Right cardiac atrium (tissue), 5 donors: ENCODE measurements at regions not wholly inside any gene's neighbourhood (a gene's known extent, or its start where the extent isn't known, plus 50 kb on each side); places are given as distances from the start of the nearest gene placed in this dataset.

ENCODE experiments used
- ATAC-seq, 2 donors: fragments of 200-7000 bp; cut with Tn5 transposase; one replicate each; pipeline versions ENCODE4 v1.8.0 to v1.9.1; 2020; ENCODE audit warnings: moderate library complexity in 2 of 2, mild to moderate bottlenecking in 1 of 2
- DNase-seq, 3 donors: peaks; one replicate each; pipeline ENCODE4 v3.0.0-alpha.2; 2020
- H3K27ac ChIP-seq: one replicate; pipeline ENCODE4 v1.5.1; 2013; ENCODE audit warnings: mild to moderate bottlenecking, low read length, control low read depth, moderate library complexity
- H3K27me3 ChIP-seq: one replicate; pipeline ENCODE4 v1.6.1; 2013; ENCODE audit not compliant: control insufficient read depth, insufficient read depth
- H3K4me1 ChIP-seq: one replicate; pipeline ENCODE4 v1.6.1; 2013; ENCODE audit warnings: low read length; ENCODE audit not compliant: control insufficient read depth, insufficient read depth
- H3K4me3 ChIP-seq: one replicate; pipeline ENCODE4 v1.5.1; 2013; ENCODE audit warnings: low read length, control low read depth
- H3K9me3 ChIP-seq: one replicate; pipeline ENCODE4 v1.6.1; 2013; ENCODE audit warnings: low read length; ENCODE audit not compliant: control insufficient read depth
- WGBS: extraction: QIAGEN DNeasy Blood & Tissue Kit; methylation state at CpG from one replicate; pipeline ENCODE4 v1.1.7; 2013; 5-methylcytosine and 5-hydroxymethylcytosine counted together
- intact Hi-C, 4 donors: fragments of 100-400 bp; cut with DNase I; formaldehyde crosslinking; loops; one replicate each; pipeline versions ENCODE4 v1.11.0 to v1.14.0; 2022 to 2023
- donor health status: healthy with polysubstance abuse.
- donor health status: DM: no; HTN: yes; CAD: no.
- donor health status: DM: no; HTN: no; CAD: no.
- donor health status: DM: no; HTN: yes; CAD: no; lungs with severe emphysema.
- donor health status: DM: yes; HTN: yes; CAD: no.

- H3K4me1 ChIP-seq = no peaks in the 10 kb centered on the region
- 65% methylated on average over 1 of the region's 1 CpG for WGBS
- no peaks in the 10 kb centered on the region for H3K9me3 ChIP-seq
- H3K27ac ChIP-seq = no peak overlapping the region
- DNase-seq (no peak), ATAC-seq (no peak)
- H3K27me3 ChIP-seq = no peaks in the 10 kb centered on the region
- no peak overlapping the region for H3K4me3 ChIP-seq
- intact Hi-C loops = no loop called here
These were observed 502.9 kb downstream of the PTPRU start for GRCh38 chr1:29739176-29739575.

GRCh38 chr1:29736582-29737188 lies 500.4 kb downstream of the PTPRU start:
- no peak for ATAC-seq
- H3K4me1 ChIP-seq = no peaks in the 10 kb centered on the region
- intact Hi-C loops = no loop called here
- H3K27me3 ChIP-seq = no peaks in the 10 kb centered on the region
- no peak overlapping the region for H3K27ac ChIP-seq
- no peak for DNase-seq
- no peak overlapping the region for H3K4me3 ChIP-seq
- 62% methylated on average over 5 of the region's 5 CpGs for WGBS
- H3K9me3 ChIP-seq = no peaks in the 10 kb centered on the region

GRCh38 chr1:29732453-29732852 lies 496.1 kb downstream of the PTPRU start:
- 54% methylated on average over 3 of the region's 3 CpGs for WGBS
- no peaks in the 10 kb centered on the region for H3K27me3 ChIP-seq
- DNase-seq = no peak
- H3K9me3 ChIP-seq = no peaks in the 10 kb centered on the region
- no peak overlapping the region for H3K4me3 ChIP-seq
- H3K27ac ChIP-seq = no peak overlapping the region
- intact Hi-C loops = no loop called here
- ATAC-seq = no peak
- no peaks in the 10 kb centered on the region for H3K4me1 ChIP-seq

- no peak for ATAC-seq
- no peak for DNase-seq
- intact Hi-C loops = no loop called here
- Histone ChIP-seq H3K4me1 (no peaks in the 10 kb centered on the region), H3K4me3 (no peak overlapping the region), H3K27me3 (no peaks in the 10 kb centered on the region), H3K27ac (no peak overlapping the region), H3K9me3 (no peaks in the 10 kb centered on the region)
- WGBS = 60% methylated on average over 5 of the region's 5 CpGs
These were observed 494.3 kb downstream of the PTPRU start for GRCh38 chr1:29730623-29731022.

GRCh38 chr1:29729281-29729680 lies 493.0 kb downstream of the PTPRU start:
- 83% methylated on average over 6 of the region's 6 CpGs for WGBS
- intact Hi-C loops = no loop called here
- H3K4me1 ChIP-seq = no peaks in the 10 kb centered on the region
- H3K27ac ChIP-seq = no peak overlapping the region
- H3K27me3 ChIP-seq = no peaks in the 10 kb centered on the region
- H3K4me3 ChIP-seq = no peak overlapping the region
- H3K9me3 ChIP-seq = no peaks in the 10 kb centered on the region
- DNase-seq = no peak
- no peak for ATAC-seq

- DNase-seq (no peak), ATAC-seq (no peak)
- Histone ChIP-seq H3K27me3 (no peaks in the 10 kb centered on the region), H3K9me3 (no peaks in the 10 kb centered on the region), H3K4me1 (no peaks in the 10 kb centered on the region), H3K4me3 (no peak overlapping the region), H3K27ac (no peak overlapping the region)
- 71% methylated on average over 5 of the region's 5 CpGs for WGBS
- intact Hi-C loops = no loop called here
These were observed 492.4 kb downstream of the PTPRU start for GRCh38 chr1:29728703-29729102.

- Histone ChIP-seq H3K27ac (no peak overlapping the region), H3K9me3 (peaks cover 2% of the 10 kb centered on the region), H3K4me1 (no peaks in the 10 kb centered on the region), H3K27me3 (no peaks in the 10 kb centered on the region), H3K4me3 (no peak overlapping the region)
- WGBS = 75% methylated on average over 1 of the region's 1 CpG
- intact Hi-C loops = no loop called here
- DNase-seq = no peak
- ATAC-seq = no peak
These were observed 488.9 kb downstream of the PTPRU start for GRCh38 chr1:29725262-29725661.

GRCh38 chr1:29722598-29722997 lies 486.3 kb downstream of the PTPRU start:
- Histone ChIP-seq H3K27ac (no peak overlapping the region), H3K4me3 (no peak overlapping the region), H3K4me1 (no peaks in the 10 kb centered on the region), H3K27me3 (no peaks in the 10 kb centered on the region), H3K9me3 (peaks cover 2% of the 10 kb centered on the region)
- intact Hi-C loops = no loop called here
- ATAC-seq = no peak
- no peak for DNase-seq

- WGBS = 53% methylated on average over 4 of the region's 4 CpGs
- peaks cover 2% of the 10 kb centered on the region for H3K9me3 ChIP-seq
- DNase-seq = no peak
- intact Hi-C loops = no loop called here
- ATAC-seq = no peak
- no peak overlapping the region for H3K4me3 ChIP-seq
- H3K27ac ChIP-seq = no peak overlapping the region
- no peaks in the 10 kb centered on the region for H3K27me3 ChIP-seq
- no peaks in the 10 kb centered on the region for H3K4me1 ChIP-seq
These were observed 482.9 kb downstream of the PTPRU start for GRCh38 chr1:29719253-29719652.

GRCh38 chr1:29718791-29719190 lies 482.5 kb downstream of the PTPRU start:
- intact Hi-C loops = no loop called here
- no peaks in the 10 kb centered on the region for H3K4me1 ChIP-seq
- no peak overlapping the region for H3K4me3 ChIP-seq
- DNase-seq (no peak), ATAC-seq (no peak)
- H3K27ac ChIP-seq = no peak overlapping the region
- H3K27me3 ChIP-seq = no peaks in the 10 kb centered on the region
- H3K9me3 ChIP-seq = peaks cover 2% of the 10 kb centered on the region

- no peaks in the 10 kb centered on the region for H3K27me3 ChIP-seq
- no peak for ATAC-seq
- intact Hi-C loops = no loop called here
- no peak overlapping the region for H3K4me3 ChIP-seq
- H3K9me3 ChIP-seq = no peaks in the 10 kb centered on the region
- no peak for DNase-seq
- H3K27ac ChIP-seq = no peak overlapping the region
- no peaks in the 10 kb centered on the region for H3K4me1 ChIP-seq
- 70% methylated on average over 6 of the region's 6 CpGs for WGBS
These were observed 480.0 kb downstream of the PTPRU start for GRCh38 chr1:29716306-29716705.

GRCh38 chr1:29713857-29714256 lies 477.5 kb downstream of the PTPRU start:
- Histone ChIP-seq H3K27me3 (no peaks in the 10 kb centered on the region), H3K4me1 (no peaks in the 10 kb centered on the region), H3K27ac (no peak overlapping the region), H3K4me3 (no peak overlapping the region), H3K9me3 (no peaks in the 10 kb centered on the region)
- intact Hi-C loops = no loop called here
- DNase-seq = no peak
- ATAC-seq = no peak
- WGBS = 41% methylated on average over 1 of the region's 1 CpG
